GM23248 (cell line): ENCODE measurements at regions not wholly inside any gene's neighbourhood (a gene's known extent, or its start where the extent isn't known, plus 50 kb on each side); places are given as distances from the start of the nearest gene placed in this dataset.

Experiments
- DNase-seq: peaks from one replicate; pipeline ENCODE4 v3.0.0-alpha.2; 2015
- H2AFZ ChIP-seq: fragments of 200-600 bp; sonication (generic); 2 replicates; pipeline ENCODE4 v1.6.1; 2016; ENCODE audit warnings: antibody characterized with exemption
- H3F3A ChIP-seq: fragments of 200-600 bp; sonication (generic); 2 replicates; pipeline ENCODE4 v1.6.1; 2016; ENCODE audit warnings: mild to moderate bottlenecking, antibody characterized with exemption, mixed run types; ENCODE audit not compliant: insufficient read depth
- H3K27ac ChIP-seq: fragments of 200-600 bp; sonication (generic); 2 replicates; pipeline ENCODE4 v1.5.1; 2016; ENCODE audit warnings: mild to moderate bottlenecking
- H3K27me3 ChIP-seq: fragments of 200-600 bp; sonication (generic); replicated peaks from 2 replicates; pipeline ENCODE4 v1.6.1; 2016; ENCODE audit warnings: mild to moderate bottlenecking; ENCODE audit not compliant: insufficient read depth
- H3K36me3 ChIP-seq: fragments of 200-600 bp; sonication (generic); 2 replicates; pipeline ENCODE4 v1.6.1; 2016; ENCODE audit warnings: low read depth, mild to moderate bottlenecking
- H3K4me1 ChIP-seq: fragments of 200-600 bp; sonication (generic); 2 replicates; pipeline ENCODE4 v1.6.1; 2016; ENCODE audit warnings: mild to moderate bottlenecking; ENCODE audit not compliant: insufficient read depth
- H3K4me2 ChIP-seq: fragments of 200-600 bp; sonication (generic); one replicate; pipeline ENCODE4 v1.6.1; 2016; ENCODE audit warnings: mild to moderate bottlenecking; ENCODE audit not compliant: unreplicated experiment
- H3K4me3 ChIP-seq: fragments of 200-600 bp; sonication (generic); 2 replicates; pipeline ENCODE4 v1.5.1; 2016; ENCODE audit warnings: mild to moderate bottlenecking
- H3K79me2 ChIP-seq: fragments of 200-600 bp; sonication (generic); 2 replicates; pipeline ENCODE4 v1.6.1; 2016; ENCODE audit warnings: mild to moderate bottlenecking; ENCODE audit not compliant: insufficient read depth
- H3K9ac ChIP-seq: fragments of 200-600 bp; sonication (generic); 2 replicates; pipeline ENCODE4 v1.6.1; 2016; ENCODE audit warnings: mild to moderate bottlenecking
- H3K9me2 ChIP-seq: fragments of 200-600 bp; sonication (generic); 2 replicates; pipeline ENCODE4 v1.6.1; 2016; ENCODE audit warnings: mixed run types, mild to moderate bottlenecking, moderate library complexity; ENCODE audit not compliant: insufficient read depth
- H3K9me3 ChIP-seq: fragments of 200-600 bp; sonication (generic); one replicate; pipeline ENCODE4 v1.6.1; 2017; ENCODE audit warnings: low read depth
- H4K20me1 ChIP-seq: fragments of 200-600 bp; sonication (generic); 2 replicates; pipeline ENCODE4 v1.6.0; 2016; ENCODE audit not compliant: insufficient read depth
- EZH2 ChIP-seq: fragments of 200-600 bp; sonication (generic); IDR thresholded peaks from 2 replicates; pipeline ENCODE4 v1.6.1; 2018; ENCODE audit warnings: antibody characterized with exemption, mild to moderate bottlenecking; ENCODE audit not compliant: insufficient read depth, poor library complexity, severe bottlenecking
- EZH2phosphoT487 ChIP-seq: fragments of 200-600 bp; sonication (generic); IDR thresholded peaks from 2 replicates; pipeline ENCODE4 v1.6.1; 2018; ENCODE audit warnings: antibody characterized with exemption, moderate library complexity, mild to moderate bottlenecking, low read depth; ENCODE audit not compliant: insufficient read depth
- WGBS, 2 experiments: methylation state at CpG; one replicate each; pipeline ENCODE4 v1.1.6; 2015 to 2017; ENCODE audit warnings: low lambda C conversion rate in 2 of 2, low coverage in 1 of 2; ENCODE audit errors: missing lambda C conversion rate in 2 of 2; 5-methylcytosine and 5-hydroxymethylcytosine counted together
- in situ Hi-C: fragments of 300-500 bp; cut with MboI; formaldehyde crosslinking; loops from 2 replicates; pipeline ENCODE4 v1.15.0; 2020

- Histone ChIP-seq H2AFZ (no peak overlapping the region), H4K20me1 (no peaks in the 10 kb centered on the region), H3K9me3 (no peaks in the 10 kb centered on the region), H3K27me3 (no peaks in the 10 kb centered on the region), H3K9me2 (no peaks in the 10 kb centered on the region), H3K27ac (no peak overlapping the region), H3K36me3 (no peaks in the 10 kb centered on the region), H3K4me1 (no peaks in the 10 kb centered on the region), H3K4me2 (no peak overlapping the region), H3K9ac (no peak overlapping the region), H3K79me2 (no peaks in the 10 kb centered on the region), H3K4me3 (no peak overlapping the region), H3F3A (no peaks in the 10 kb centered on the region)
- TF ChIP-seq EZH2 (no peak), EZH2phosphoT487 (no peak)
- in situ Hi-C loops, result no loop called here
- WGBS, 2 experiments, result 13 to 16% methylated on average over 4 of the region's 4 CpGs
- DNase-seq, result no peak
Observed at GRCh38 chr6:93806409-93807270, 387.3 kb upstream of the EPHA7 start.

GRCh38 chr6:93801101-93801847 is 381.9 kb upstream of the EPHA7 start:
- in situ Hi-C loops, result no loop called here
- no peak overlapping the region for H3K4me3 ChIP-seq

GRCh38 chr6:93799226-93799625 is 379.9 kb upstream of the EPHA7 start:
- Histone ChIP-seq H3K36me3 (no peaks in the 10 kb centered on the region), H3K9ac (no peak overlapping the region), H4K20me1 (no peaks in the 10 kb centered on the region), H3F3A (no peaks in the 10 kb centered on the region; the same call in 1 of the 2 replicates), H3K27ac (no peak overlapping the region), H3K9me2 (no peaks in the 10 kb centered on the region), H3K4me2 (peak overlapping the region; percentile 40), H3K4me3 (no peak overlapping the region), H3K9me3 (no peaks in the 10 kb centered on the region), H2AFZ (0 out of 2 replicates have a peak overlapping the region, but pooled peaks have one; percentile 20), H3K79me2 (no peaks in the 10 kb centered on the region), H3K4me1 (0 out of 2 replicates have a peak, but pooled peaks cover 14% of the 10 kb centered on the region), H3K27me3 (no peaks in the 10 kb centered on the region)
- TF ChIP-seq EZH2, result no peak
- TF ChIP-seq EZH2phosphoT487, result no peak
- in situ Hi-C loops, result no loop called here
- DNase-seq, result peak; percentile 26
- WGBS, 2 experiments, result 0 to 6% methylated on average over 3 of the region's 3 CpGs

More at GRCh38 chr6:93801101-93801847, 381.9 kb upstream of the EPHA7 start:
- Histone ChIP-seq H3K9me3 (no peaks in the 10 kb centered on the region), H3K4me2 (no peak overlapping the region), H3K79me2 (no peaks in the 10 kb centered on the region), H3F3A (no peaks in the 10 kb centered on the region), H3K36me3 (no peaks in the 10 kb centered on the region), H3K27ac (no peak overlapping the region), H2AFZ (no peak overlapping the region), H4K20me1 (no peaks in the 10 kb centered on the region), H3K27me3 (no peaks in the 10 kb centered on the region), H3K4me1 (0 out of 2 replicates have a peak, but pooled peaks cover 11% of the 10 kb centered on the region), H3K9ac (no peak overlapping the region), H3K9me2 (no peaks in the 10 kb centered on the region)
- DNase-seq, result no peak
- no peak for TF ChIP-seq EZH2phosphoT487
- TF ChIP-seq EZH2, result no peak
- 47 to 52% methylated on average over 2 of the region's 2 CpGs for WGBS, 2 experiments

- peak overlapping the region; percentile 7 for H3K4me2 ChIP-seq
- peak; percentile 37 for DNase-seq
Observed at GRCh38 chr6:93794166-93794565, 374.8 kb upstream of the EPHA7 start.

More at GRCh38 chr6:93794166-93794565, 374.8 kb upstream of the EPHA7 start:
- no peak overlapping the region for H3K4me3 ChIP-seq
- H3K9ac ChIP-seq, result no peak overlapping the region
- H3K27ac ChIP-seq, result no peak overlapping the region
- H2AFZ ChIP-seq, result no peak overlapping the region
- no peaks in the 10 kb centered on the region for H3K9me3 ChIP-seq
- H4K20me1 ChIP-seq, result no peaks in the 10 kb centered on the region
- TF ChIP-seq EZH2phosphoT487 (no peak), EZH2 (no peak)
- no peaks in the 10 kb centered on the region for H3K79me2 ChIP-seq
- H3F3A ChIP-seq, result peaks cover 12% of the 10 kb centered on the region
- in situ Hi-C loops, result no loop called here
- H3K36me3 ChIP-seq, result no peaks in the 10 kb centered on the region
- H3K27me3 ChIP-seq, result no peaks in the 10 kb centered on the region
- H3K4me1 ChIP-seq, result peaks cover 35% of the 10 kb centered on the region
- no peaks in the 10 kb centered on the region for H3K9me2 ChIP-seq
